GM04504 (cell line): ENCODE measurements at regions not wholly inside any gene's neighbourhood (a gene's known extent, or its start where the extent isn't known, plus 50 kb on each side); places are given as distances from the start of the nearest gene placed in this dataset.
"Not testable (repeated sequence)": the region's sequence is repeated elsewhere in the genome, so short reads cannot be mapped to it uniquely, and the experiment has no call there.

Experiments used
- DNase-seq: peaks from one replicate; pipeline ENCODE4 v3.0.0-alpha.2; 2012; ENCODE audit warnings: low read depth

- DNase-seq = not testable (repeated sequence)
Measured at GRCh38 chr6:106723419-106723818, 94.0 kb downstream of the QRSL1 start.

GRCh38 chr6:106721189-106721588, 91.8 kb downstream of the QRSL1 start:
- DNase-seq = not testable (repeated sequence)
